IPS-20b (cell line): ENCODE measurements at regions not wholly inside any gene's neighbourhood (a gene's known extent, or its start where the extent isn't known, plus 50 kb on each side); places are given as distances from the start of the nearest gene placed in this dataset.

ENCODE experiments used
- H3K27ac ChIP-seq: one replicate; pipeline ENCODE4 v1.5.1; 2013; ENCODE audit warnings: low read length
- H3K27me3 ChIP-seq: 2 replicates; pipeline ENCODE4 v1.6.1; 2013; ENCODE audit warnings: mild to moderate bottlenecking, low read length, inconsistent platforms; ENCODE audit not compliant: insufficient read depth
- H3K36me3 ChIP-seq: 2 replicates; pipeline ENCODE4 v1.6.1; 2013; ENCODE audit warnings: low read depth, mild to moderate bottlenecking, inconsistent platforms, low read length, moderate library complexity; ENCODE audit not compliant: insufficient read depth
- H3K4me1 ChIP-seq: 2 replicates; pipeline ENCODE4 v1.6.1; 2013; ENCODE audit warnings: mild to moderate bottlenecking, control low read depth, inconsistent platforms, low read length, moderate library complexity; ENCODE audit not compliant: insufficient read depth
- H3K4me3 ChIP-seq: 2 replicates; pipeline ENCODE4 v1.5.1; 2013; ENCODE audit warnings: mild to moderate bottlenecking, low read length, inconsistent platforms
- H3K9ac ChIP-seq: 2 replicates; pipeline ENCODE4 v1.6.1; 2013; ENCODE audit warnings: low read depth, mild to moderate bottlenecking, inconsistent platforms, low read length, moderate library complexity
- H3K9me3 ChIP-seq: 2 replicates; pipeline ENCODE4 v1.6.1; 2013; ENCODE audit warnings: mild to moderate bottlenecking, low read depth, low read length, inconsistent platforms; ENCODE audit not compliant: insufficient read depth

DNA sequence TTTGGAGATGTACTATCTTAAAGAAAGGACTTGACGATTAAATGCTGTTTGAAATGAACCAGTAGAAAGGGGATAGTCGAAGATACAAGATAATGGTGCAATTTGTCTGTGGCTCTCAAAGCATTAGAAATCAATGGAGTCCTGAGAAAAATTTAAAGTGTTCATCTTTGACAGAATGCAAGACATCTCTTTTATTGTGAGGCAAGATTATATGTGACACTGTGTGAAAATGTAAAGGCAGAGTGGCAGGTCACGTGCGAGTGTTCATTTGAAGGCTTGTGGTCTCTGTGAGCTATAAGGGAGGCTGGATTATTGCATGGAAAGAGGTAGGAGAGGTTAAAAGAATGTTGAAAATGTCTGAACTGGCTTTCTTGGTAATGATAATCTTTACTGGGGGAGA, 709.2 kb downstream of the DSC3 start:
- H3K4me1 ChIP-seq = peaks cover 4% of the 10 kb centered on the region; the same call in 1 of the 2 replicates
- H3K27me3 ChIP-seq = no peaks in the 10 kb centered on the region
- no peak overlapping the region for H3K9ac ChIP-seq
- H3K4me3 ChIP-seq = no peak overlapping the region
- no peaks in the 10 kb centered on the region for H3K9me3 ChIP-seq
- no peak overlapping the region for H3K27ac ChIP-seq
- H3K36me3 ChIP-seq = no peaks in the 10 kb centered on the region

DNA sequence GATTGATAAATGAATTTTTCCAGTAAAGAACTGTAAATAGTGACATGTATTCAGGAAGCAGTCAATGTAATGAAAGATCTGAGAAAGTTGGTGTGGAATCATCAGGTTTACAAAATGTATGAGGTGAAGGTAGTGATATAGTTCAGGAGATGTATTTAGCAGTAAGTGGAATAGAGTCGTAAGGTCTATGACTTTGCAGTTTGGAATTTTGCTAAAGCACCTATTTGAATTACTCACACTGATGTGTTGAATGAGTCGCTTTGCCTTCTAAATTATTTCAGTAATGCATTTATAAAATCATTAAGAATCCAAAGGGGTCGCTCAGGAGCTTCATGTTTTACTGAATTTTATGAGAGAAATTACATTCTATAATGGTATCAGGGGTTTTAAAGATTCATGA, 713.7 kb downstream of the DSC3 start:
- Histone ChIP-seq H3K27ac (no peak overlapping the region), H3K36me3 (no peaks in the 10 kb centered on the region), H3K9ac (no peak overlapping the region), H3K4me3 (no peak overlapping the region), H3K4me1 (0 out of 2 replicates have a peak, but pooled peaks cover 8% of the 10 kb centered on the region), H3K27me3 (no peaks in the 10 kb centered on the region), H3K9me3 (no peaks in the 10 kb centered on the region)

- no peaks in the 10 kb centered on the region for H3K36me3 ChIP-seq
- no peak overlapping the region for H3K9ac ChIP-seq
- no peak overlapping the region for H3K4me3 ChIP-seq
- H3K4me1 ChIP-seq = no peaks in the 10 kb centered on the region
- H3K27ac ChIP-seq = no peak overlapping the region
- H3K9me3 ChIP-seq = no peaks in the 10 kb centered on the region
- no peaks in the 10 kb centered on the region for H3K27me3 ChIP-seq
Measured at GRCh38 chr18:30302181-30302580, 740.4 kb downstream of the DSC3 start.

GRCh38 chr18:30298769-30299168, 743.8 kb downstream of the DSC3 start:
- Histone ChIP-seq H3K4me1 (no peaks in the 10 kb centered on the region), H3K9ac (no peak overlapping the region), H3K27me3 (no peaks in the 10 kb centered on the region), H3K27ac (no peak overlapping the region), H3K9me3 (no peaks in the 10 kb centered on the region), H3K4me3 (no peak overlapping the region), H3K36me3 (no peaks in the 10 kb centered on the region)

DNA sequence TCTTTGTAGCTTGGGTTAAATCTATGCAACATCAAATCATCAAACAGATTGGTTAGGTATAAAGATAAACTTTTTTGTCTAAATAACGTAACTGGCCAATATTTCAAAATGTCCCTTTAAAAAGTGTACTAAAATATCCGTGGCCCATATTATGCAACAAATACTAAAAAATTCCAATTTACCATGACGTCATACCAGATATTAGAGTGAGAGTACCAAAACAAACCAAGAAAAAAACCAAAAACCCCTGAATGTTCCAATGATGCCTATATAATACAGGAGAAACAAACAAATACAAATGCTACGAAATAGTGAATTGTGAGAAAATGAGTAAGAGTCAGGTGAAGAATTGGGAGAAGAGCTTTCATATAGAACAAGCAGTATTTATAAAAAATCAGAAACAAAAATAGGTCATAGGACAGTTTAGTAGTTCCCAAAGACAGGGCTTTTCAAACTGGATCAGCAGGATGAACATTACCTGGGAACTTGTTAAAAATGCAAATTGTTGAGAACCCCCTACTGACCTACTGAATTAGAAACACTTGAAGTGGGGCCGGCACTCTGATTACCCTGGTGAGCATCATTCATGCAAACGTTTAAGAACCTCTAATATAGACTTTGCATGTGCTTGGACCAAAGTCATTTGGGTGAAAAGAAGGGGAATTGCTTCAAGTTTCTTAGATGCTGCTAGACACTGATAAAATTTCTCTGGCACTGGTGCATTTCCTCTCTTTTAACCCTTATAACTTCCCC, 753.7 kb downstream of the DSC3 start:
- no peak overlapping the region for H3K9ac ChIP-seq
- H3K9me3 ChIP-seq = no peaks in the 10 kb centered on the region
- no peak overlapping the region for H3K27ac ChIP-seq
- H3K4me1 ChIP-seq = peaks cover 8% of the 10 kb centered on the region
- H3K36me3 ChIP-seq = no peaks in the 10 kb centered on the region
- no peak overlapping the region for H3K4me3 ChIP-seq
- no peaks in the 10 kb centered on the region for H3K27me3 ChIP-seq

GRCh38 chr18:30280861-30281470, 761.6 kb downstream of the DSC3 start:
- Histone ChIP-seq H3K27ac (no peak overlapping the region), H3K27me3 (no peaks in the 10 kb centered on the region), H3K9ac (no peak overlapping the region), H3K4me1 (no peaks in the 10 kb centered on the region), H3K9me3 (no peaks in the 10 kb centered on the region), H3K36me3 (no peaks in the 10 kb centered on the region), H3K4me3 (no peak overlapping the region)

GRCh38 chr18:30280186-30280585, 762.4 kb downstream of the DSC3 start:
- H3K9ac ChIP-seq = no peak overlapping the region
- H3K36me3 ChIP-seq = no peaks in the 10 kb centered on the region

DNA sequence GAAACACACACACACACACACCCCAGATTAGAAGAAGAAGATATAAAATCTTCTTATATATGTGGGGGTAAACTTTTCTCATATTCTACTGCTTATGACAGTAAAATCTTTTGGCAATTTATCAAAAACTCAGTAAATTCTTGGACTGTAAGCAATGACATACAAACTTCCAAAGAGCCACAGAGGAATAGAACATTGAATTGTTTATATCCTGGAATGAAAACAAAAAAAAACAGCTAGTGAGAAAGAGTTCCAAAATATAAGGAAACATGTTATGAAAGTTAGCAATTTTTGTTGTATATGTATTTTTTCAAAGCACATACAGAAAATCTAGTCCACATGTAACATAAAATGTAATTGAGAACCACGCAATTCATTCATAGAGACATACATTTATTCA, 764.9 kb downstream of the DSC3 start:
- no peaks in the 10 kb centered on the region for H3K9me3 ChIP-seq
- no peak overlapping the region for H3K27ac ChIP-seq
- no peaks in the 10 kb centered on the region for H3K27me3 ChIP-seq
- H3K4me1 ChIP-seq = no peaks in the 10 kb centered on the region
- no peaks in the 10 kb centered on the region for H3K36me3 ChIP-seq
- H3K4me3 ChIP-seq = no peak overlapping the region
- H3K9ac ChIP-seq = no peak overlapping the region

More at GRCh38 chr18:30280186-30280585, 762.4 kb downstream of the DSC3 start:
- Histone ChIP-seq H3K9me3 (no peaks in the 10 kb centered on the region), H3K4me1 (no peaks in the 10 kb centered on the region), H3K4me3 (no peak overlapping the region), H3K27ac (no peak overlapping the region), H3K27me3 (no peaks in the 10 kb centered on the region)

DNA sequence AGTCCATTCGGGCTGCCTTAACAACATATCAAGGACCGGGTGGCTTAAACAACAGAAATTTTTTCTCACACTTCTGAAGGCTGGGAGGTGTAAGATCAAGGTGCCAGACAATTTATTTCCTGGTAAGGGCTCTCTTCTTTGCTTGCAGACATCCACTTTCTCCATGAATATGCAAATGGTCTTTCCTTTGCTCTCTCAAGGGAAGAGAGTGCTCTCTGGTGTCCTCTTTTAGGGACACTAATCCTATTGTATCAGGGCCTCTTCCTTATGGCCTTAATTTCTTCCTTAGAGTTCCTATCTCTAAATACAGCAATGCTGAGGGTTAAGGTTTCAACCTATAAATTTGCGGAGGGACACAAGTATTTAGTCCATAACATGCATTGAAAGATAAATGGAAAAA, 770.8 kb downstream of the DSC3 start:
- no peaks in the 10 kb centered on the region for H3K4me1 ChIP-seq
- H3K9ac ChIP-seq = no peak overlapping the region
- H3K27me3 ChIP-seq = no peaks in the 10 kb centered on the region
- no peaks in the 10 kb centered on the region for H3K36me3 ChIP-seq
- no peak overlapping the region for H3K27ac ChIP-seq
- no peak overlapping the region for H3K4me3 ChIP-seq
- H3K9me3 ChIP-seq = no peaks in the 10 kb centered on the region

DNA sequence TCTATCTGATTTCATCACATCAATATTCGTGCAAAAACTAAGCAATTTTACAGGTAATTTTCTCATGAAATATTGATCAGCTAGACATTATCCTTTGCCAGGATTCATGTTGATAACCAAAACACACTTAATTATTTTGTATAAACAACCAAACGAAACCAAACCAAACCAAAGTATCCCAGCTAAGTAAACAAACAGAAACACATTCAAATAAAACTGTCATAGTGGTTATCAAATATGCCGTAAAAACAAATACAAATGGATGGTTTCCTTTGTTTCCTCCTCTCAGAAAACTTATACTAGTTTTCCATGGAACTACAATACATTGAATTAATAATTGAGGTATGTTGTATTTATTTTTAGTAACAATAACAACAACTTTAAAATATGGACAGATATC, 777.4 kb downstream of the DSC3 start:
- Histone ChIP-seq H3K27ac (no peak overlapping the region), H3K4me1 (no peaks in the 10 kb centered on the region), H3K4me3 (no peak overlapping the region), H3K36me3 (no peaks in the 10 kb centered on the region), H3K27me3 (no peaks in the 10 kb centered on the region), H3K9me3 (no peaks in the 10 kb centered on the region), H3K9ac (no peak overlapping the region)

DNA sequence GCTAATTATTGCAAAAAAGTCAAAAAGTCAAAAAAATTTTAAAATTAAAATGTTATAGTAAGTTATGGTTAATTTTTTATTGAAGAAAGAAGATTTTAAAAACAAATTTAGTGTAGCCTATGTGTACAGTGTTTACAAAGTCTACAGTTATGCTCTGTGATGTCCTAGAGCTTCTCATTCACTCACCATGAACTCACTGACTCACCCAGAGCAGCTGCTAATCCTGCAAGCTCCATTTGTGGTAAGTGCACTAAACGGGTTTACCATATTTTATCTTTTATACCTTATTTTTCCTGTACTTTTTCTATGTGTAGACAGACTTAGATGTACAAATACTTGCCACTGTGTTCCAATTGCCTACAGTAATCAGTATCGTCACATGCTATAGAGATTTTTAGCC, 788.2 kb downstream of the DSC3 start:
- no peaks in the 10 kb centered on the region for H3K9me3 ChIP-seq
- no peak overlapping the region for H3K9ac ChIP-seq
- H3K27me3 ChIP-seq = no peaks in the 10 kb centered on the region
- no peaks in the 10 kb centered on the region for H3K4me1 ChIP-seq
- no peaks in the 10 kb centered on the region for H3K36me3 ChIP-seq
- no peak overlapping the region for H3K4me3 ChIP-seq
- no peak overlapping the region for H3K27ac ChIP-seq

DNA sequence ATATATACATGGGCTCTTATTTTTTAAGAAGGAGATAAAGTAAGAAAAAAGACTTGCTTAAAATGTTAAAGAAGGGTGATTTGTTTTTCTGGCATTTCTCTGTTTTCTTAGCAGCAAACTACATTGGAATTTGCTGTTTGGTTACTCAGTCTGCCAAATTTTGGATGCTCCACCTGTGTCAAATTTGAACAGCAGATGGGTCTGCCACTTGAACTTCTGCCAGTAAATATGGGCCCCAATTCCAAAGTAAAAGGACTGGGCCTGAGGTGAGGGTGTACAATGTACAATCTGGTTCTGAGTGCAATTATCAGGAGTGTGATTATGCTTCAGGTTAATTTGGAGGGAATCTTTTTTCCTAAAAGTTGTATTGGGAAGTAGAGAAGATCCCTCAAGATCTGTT, 794.5 kb downstream of the DSC3 start:
- Histone ChIP-seq H3K27ac (no peak overlapping the region), H3K9ac (no peak overlapping the region), H3K36me3 (no peaks in the 10 kb centered on the region), H3K9me3 (no peaks in the 10 kb centered on the region), H3K4me1 (no peaks in the 10 kb centered on the region), H3K27me3 (no peaks in the 10 kb centered on the region), H3K4me3 (no peak overlapping the region)
